ENCODE measurements at regions not wholly inside any gene's neighbourhood (a gene's known extent, or its start where the extent isn't known, plus 50 kb on each side); places are given as distances from the start of the nearest gene placed in this dataset.

DNA sequence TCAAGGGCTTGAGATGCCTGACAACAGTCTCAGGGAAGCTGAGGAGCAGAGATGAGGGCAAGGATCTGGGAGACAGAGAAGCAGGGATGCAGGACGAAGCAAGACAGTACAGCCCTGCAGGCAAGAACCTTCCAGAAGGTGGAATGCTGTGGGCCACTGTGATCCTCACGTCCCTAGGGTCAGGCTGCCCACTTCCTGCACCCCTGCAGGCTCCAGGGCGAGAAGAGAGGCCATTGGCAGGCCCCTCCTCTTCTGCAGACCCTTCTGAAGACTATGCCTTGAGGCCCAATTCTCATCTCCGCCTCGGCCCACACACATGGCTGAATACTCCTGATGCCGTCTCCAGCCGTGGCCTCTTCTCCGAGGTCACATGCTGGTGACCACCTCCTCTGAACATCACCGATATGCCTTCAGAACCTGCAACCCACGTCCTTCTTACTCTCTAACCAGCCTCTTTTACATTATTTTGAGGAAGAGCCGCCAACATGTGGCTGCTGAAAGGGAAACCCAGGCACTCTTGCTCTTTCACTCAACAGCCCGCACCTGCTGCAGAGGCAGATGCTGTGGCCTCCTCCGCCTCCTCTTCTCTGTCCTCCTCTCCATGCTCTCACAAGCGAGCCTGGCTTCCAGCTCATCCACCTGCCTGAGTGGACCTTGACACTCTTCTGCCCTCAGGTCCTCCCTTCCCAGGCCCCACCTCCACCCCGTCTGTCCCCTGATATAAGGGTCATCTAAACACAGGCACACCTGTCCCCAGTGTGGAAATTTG is 181.5 kb downstream of the IRX2 start:
- H3K36me3 ChIP-seq, result no peaks in the 10 kb centered on the region
- no peak for TF ChIP-seq POLR2A (IDR thresholded peaks at IDR 0.05)
- TF ChIP-seq, protein P1, sequence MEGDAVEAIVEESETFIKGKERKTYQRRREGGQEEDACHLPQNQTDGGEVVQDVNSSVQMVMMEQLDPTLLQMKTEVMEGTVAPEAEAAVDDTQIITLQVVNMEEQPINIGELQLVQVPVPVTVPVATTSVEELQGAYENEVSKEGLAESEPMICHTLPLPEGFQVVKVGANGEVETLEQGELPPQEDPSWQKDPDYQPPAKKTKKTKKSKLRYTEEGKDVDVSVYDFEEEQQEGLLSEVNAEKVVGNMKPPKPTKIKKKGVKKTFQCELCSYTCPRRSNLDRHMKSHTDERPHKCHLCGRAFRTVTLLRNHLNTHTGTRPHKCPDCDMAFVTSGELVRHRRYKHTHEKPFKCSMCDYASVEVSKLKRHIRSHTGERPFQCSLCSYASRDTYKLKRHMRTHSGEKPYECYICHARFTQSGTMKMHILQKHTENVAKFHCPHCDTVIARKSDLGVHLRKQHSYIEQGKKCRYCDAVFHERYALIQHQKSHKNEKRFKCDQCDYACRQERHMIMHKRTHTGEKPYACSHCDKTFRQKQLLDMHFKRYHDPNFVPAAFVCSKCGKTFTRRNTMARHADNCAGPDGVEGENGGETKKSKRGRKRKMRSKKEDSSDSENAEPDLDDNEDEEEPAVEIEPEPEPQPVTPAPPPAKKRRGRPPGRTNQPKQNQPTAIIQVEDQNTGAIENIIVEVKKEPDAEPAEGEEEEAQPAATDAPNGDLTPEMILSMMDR (IDR thresholded peaks at IDR 0.05 in 4 of 5, conservative IDR thresholded peaks at IDR 0.05 in 1 of 5), result no peak
- H3K27me3 ChIP-seq, result no peaks in the 10 kb centered on the region
- in situ Hi-C loops (cut with MboI; ENCODE audit: low sequenced_read_pairs in 4 of 4) (no loop called here), intact Hi-C loops (cut with DNase I; ENCODE audit: low total_unique reads) (no loop called here)
- no peaks in the 10 kb centered on the region for H3K9me3 ChIP-seq
- no peak for ATAC-seq
- no peak overlapping the region for H3K27ac ChIP-seq
- no peak for DNase-seq
- H3K4me3 ChIP-seq, result no peak overlapping the region
- no peaks in the 10 kb centered on the region for H3K4me1 ChIP-seq

DNA sequence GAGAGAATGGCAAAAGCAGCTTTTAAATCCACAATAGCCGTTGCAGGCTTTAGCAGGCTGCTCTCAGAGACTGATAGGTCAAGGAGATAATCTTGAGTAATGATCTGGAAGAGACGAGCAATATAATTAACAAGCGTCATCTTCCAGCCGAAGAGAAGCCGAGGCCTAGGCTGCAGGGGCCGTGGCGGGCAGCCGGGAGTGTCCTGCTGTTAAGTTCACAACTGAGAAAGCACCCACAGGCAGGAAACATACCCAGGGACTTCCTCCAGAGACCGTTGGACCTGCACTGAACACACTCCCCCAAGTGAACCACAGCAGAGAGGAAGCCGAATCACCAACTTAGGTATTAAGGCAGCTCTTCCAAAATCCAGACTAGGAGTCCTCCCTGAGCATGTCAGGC is 182.3 kb downstream of the IRX2 start:
- no peaks in the 10 kb centered on the region for H3K9me3 ChIP-seq
- intact Hi-C loops (cut with DNase I; ENCODE audit: low total_unique reads), result no loop called here

GRCh38 chr5:2566284-2566683 is 185.2 kb downstream of the IRX2 start:
- intact Hi-C loops (cut with DNase I; ENCODE audit: low total_unique reads) (no loop called here), in situ Hi-C loops (cut with MboI; ENCODE audit: low sequenced_read_pairs in 4 of 4) (no loop called here)
- Histone ChIP-seq H3K4me3 (no peak overlapping the region), H3K4me1 (no peaks in the 10 kb centered on the region), H3K27me3 (no peaks in the 10 kb centered on the region), H3K36me3 (no peaks in the 10 kb centered on the region), H3K27ac (no peak overlapping the region), H3K9me3 (no peaks in the 10 kb centered on the region)
- ATAC-seq (no peak), DNase-seq (no peak)
- no peak for TF ChIP-seq POLR2A (IDR thresholded peaks at IDR 0.05)
- TF ChIP-seq, protein P1 (IDR thresholded peaks at IDR 0.05 in 4 of 5, conservative IDR thresholded peaks at IDR 0.05 in 1 of 5), result no peak

More for the DNA sequence above, 182.3 kb downstream of the IRX2 start:
- in situ Hi-C loops (cut with MboI; ENCODE audit: low sequenced_read_pairs in 4 of 4), result no loop called here
- ATAC-seq, result no peak
- TF ChIP-seq, protein P1 (IDR thresholded peaks at IDR 0.05 in 4 of 5, conservative IDR thresholded peaks at IDR 0.05 in 1 of 5), result no peak
- no peak for TF ChIP-seq POLR2A (IDR thresholded peaks at IDR 0.05)
- no peaks in the 10 kb centered on the region for H3K4me1 ChIP-seq
- no peaks in the 10 kb centered on the region for H3K27me3 ChIP-seq
- H3K4me3 ChIP-seq, result no peak overlapping the region
- no peak for DNase-seq
- no peaks in the 10 kb centered on the region for H3K36me3 ChIP-seq
- H3K27ac ChIP-seq, result no peak overlapping the region

- TF ChIP-seq, protein P1 (IDR thresholded peaks at IDR 0.05 in 4 of 5, conservative IDR thresholded peaks at IDR 0.05 in 1 of 5), result no peak
- DNase-seq (no peak), ATAC-seq (no peak)
- Histone ChIP-seq H3K9me3 (no peaks in the 10 kb centered on the region), H3K4me3 (no peak overlapping the region), H3K36me3 (no peaks in the 10 kb centered on the region), H3K4me1 (no peaks in the 10 kb centered on the region), H3K27me3 (no peaks in the 10 kb centered on the region), H3K27ac (no peak overlapping the region)
- in situ Hi-C loops (cut with MboI; ENCODE audit: low sequenced_read_pairs in 4 of 4) (no loop called here), intact Hi-C loops (cut with DNase I; ENCODE audit: low total_unique reads) (no loop called here)
These were observed 186.3 kb downstream of the IRX2 start for GRCh38 chr5:2565147-2565546.

DNA sequence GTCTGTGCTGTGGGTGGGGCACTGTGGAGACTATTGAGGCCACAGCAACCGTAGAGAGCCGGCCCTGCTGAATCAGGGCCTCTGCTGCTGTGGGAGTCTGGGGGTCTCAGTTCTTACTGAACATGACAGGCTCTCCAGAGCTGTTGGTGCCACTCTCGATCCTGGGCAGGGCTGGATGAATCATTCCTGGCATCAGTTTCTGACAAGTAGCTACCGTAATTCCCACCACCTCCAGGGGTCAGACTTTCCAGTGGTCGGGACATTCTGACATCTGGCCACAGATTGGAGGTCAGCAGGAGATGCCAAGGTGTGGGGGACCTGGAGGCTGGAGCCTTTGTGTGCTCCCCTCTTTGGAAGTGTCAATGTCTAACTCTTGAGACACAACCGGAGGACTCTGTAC is 188.4 kb downstream of the IRX2 start:
- no peak overlapping the region for H3K4me3 ChIP-seq
- in situ Hi-C loops (cut with MboI; ENCODE audit: low sequenced_read_pairs in 4 of 4) (no loop called here), intact Hi-C loops (cut with DNase I; ENCODE audit: low total_unique reads) (no loop called here)
- H3K27ac ChIP-seq, result no peak overlapping the region
- DNase-seq (no peak), ATAC-seq (no peak)
- H3K9me3 ChIP-seq, result no peaks in the 10 kb centered on the region
- no peak for TF ChIP-seq POLR2A (IDR thresholded peaks at IDR 0.05)
- TF ChIP-seq, protein P1 (IDR thresholded peaks at IDR 0.05 in 4 of 5, conservative IDR thresholded peaks at IDR 0.05 in 1 of 5), result no peak
- no peaks in the 10 kb centered on the region for H3K4me1 ChIP-seq
- no peaks in the 10 kb centered on the region for H3K36me3 ChIP-seq
- no peaks in the 10 kb centered on the region for H3K27me3 ChIP-seq
